ENCODE measurements at regions not wholly inside any gene's neighbourhood (a gene's known extent, or its start where the extent isn't known, plus 50 kb on each side); places are given as distances from the start of the nearest gene placed in this dataset.

- no peak for TF ChIP-seq CTCF (IDR thresholded peaks at IDR 0.05)
- TF ChIP-seq POLR2AphosphoS5 (IDR thresholded peaks at IDR 0.05): no peak
- TF ChIP-seq POLR2A (IDR thresholded peaks at IDR 0.05): no peak
- no peak for TF ChIP-seq EP300 (IDR thresholded peaks at IDR 0.05)
Measured at GRCh38 chr3:18512007-18512406, 86.9 kb upstream of the SATB1 start.

All from sigmoid colon (tissue), 4 donors.